Adrenal gland (tissue), 5 donors: ENCODE measurements at regions not wholly inside any gene's neighbourhood (a gene's known extent, or its start where the extent isn't known, plus 50 kb on each side); places are given as distances from the start of the nearest gene placed in this dataset.

ENCODE experiments used
- CTCF ChIP-seq, 6 experiments: fragments of 450-650 bp in 4 of 6; fragments of 200-600 bp in 2 of 6; sonication (generic) in 1 of 6; IDR thresholded peaks; 1 replicate in 5 of 6; 2 replicates in 1 of 6; pipeline versions ENCODE4 v1.5.1 to v1.8.0; 2016 to 2021; ENCODE audit warnings: antibody characterized with exemption in 6 of 6, mild to moderate bottlenecking in 2 of 6, moderate library complexity in 1 of 6
- POLR2A ChIP-seq, 2 donors: fragments of 450-650 bp; IDR thresholded peaks; one replicate each; pipeline ENCODE4 v1.6.1; 2017; ENCODE audit warnings: antibody characterized with exemption in 2 of 2, mild to moderate bottlenecking in 2 of 2, moderate library complexity in 1 of 2
- donor health status: DM: no; HTN: no; CAD: no.

- TF ChIP-seq CTCF (IDR thresholded peaks at IDR 0.05) (no peak), POLR2A (IDR thresholded peaks at IDR 0.05) (no peak)
These were observed 129.1 kb upstream of the MANEA start for GRCh38 chr6:95448208-95448607.
